ENCODE measurements at regions not wholly inside any gene's neighbourhood (a gene's known extent, or its start where the extent isn't known, plus 50 kb on each side); places are given as distances from the start of the nearest gene placed in this dataset.
A peak's percentile ranks its signal among the peaks of the same experiment; 100 is the strongest.

DNA sequence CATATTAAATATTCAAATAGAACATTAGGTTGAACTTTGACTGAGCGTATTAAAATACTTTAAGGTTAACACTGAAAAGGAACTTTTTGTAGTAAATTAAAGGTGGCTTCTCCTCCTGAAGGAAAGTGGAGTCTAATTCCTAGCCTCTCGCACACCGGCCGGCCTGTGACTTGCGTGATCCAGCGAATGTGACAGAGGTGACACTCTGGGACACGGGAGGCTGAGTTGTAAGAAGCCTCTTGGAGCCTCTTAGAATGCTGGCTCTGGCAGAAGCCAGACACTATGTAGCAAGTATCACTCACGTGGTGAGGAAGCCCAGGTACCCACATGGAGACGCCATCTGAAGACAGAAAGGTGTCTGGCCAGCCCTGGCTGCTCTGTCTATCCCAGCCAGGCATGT, 64.9 kb upstream of the NSMCE3 start:
- Histone ChIP-seq H3K9me3 (replicated peaks) (no peaks in the 10 kb centered on the region), H3K27ac (no peak overlapping the region), H3K27me3 (no peaks in the 10 kb centered on the region), H3K36me3 (no peaks in the 10 kb centered on the region), H3K4me1 (no peaks in the 10 kb centered on the region), H3K4me3 (no peak overlapping the region)
- no peak for DNase-seq

DNA sequence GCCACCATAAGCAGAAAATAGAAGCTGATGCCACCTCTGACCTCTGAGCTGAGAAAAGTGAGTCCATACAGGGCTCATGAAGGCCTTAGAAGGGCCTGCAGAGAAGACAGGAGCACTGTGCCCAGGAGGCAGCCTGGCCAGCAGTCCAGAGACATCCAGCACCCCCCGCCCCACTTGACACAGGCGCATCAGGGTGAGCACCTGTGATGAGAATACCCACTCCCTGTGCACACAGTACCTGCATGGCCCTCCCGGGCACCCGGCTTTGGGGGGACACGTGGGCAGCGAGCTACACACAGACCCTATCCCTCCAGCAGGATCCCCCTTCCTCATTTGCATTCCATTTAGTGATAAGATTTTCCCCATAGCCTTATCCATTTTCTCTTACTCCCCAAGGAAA, 63.6 kb upstream of the NSMCE3 start:
- Histone ChIP-seq H3K27me3 (no peaks in the 10 kb centered on the region), H3K36me3 (no peaks in the 10 kb centered on the region), H3K27ac (no peak overlapping the region), H3K4me1 (no peaks in the 10 kb centered on the region), H3K4me3 (no peak overlapping the region), H3K9me3 (replicated peaks) (no peaks in the 10 kb centered on the region)
- DNase-seq: no peak

GRCh38 chr15:29331669-29332068, 62.0 kb upstream of the NSMCE3 start:
- H3K27me3 ChIP-seq: no peaks in the 10 kb centered on the region
- no peaks in the 10 kb centered on the region for H3K9me3 ChIP-seq (replicated peaks)
- DNase-seq: peak in 1 of 2 experiments; percentile 27
- H3K27ac ChIP-seq: no peak overlapping the region
- H3K4me3 ChIP-seq: no peak overlapping the region
- H3K36me3 ChIP-seq: no peaks in the 10 kb centered on the region
- no peaks in the 10 kb centered on the region for H3K4me1 ChIP-seq

DNA sequence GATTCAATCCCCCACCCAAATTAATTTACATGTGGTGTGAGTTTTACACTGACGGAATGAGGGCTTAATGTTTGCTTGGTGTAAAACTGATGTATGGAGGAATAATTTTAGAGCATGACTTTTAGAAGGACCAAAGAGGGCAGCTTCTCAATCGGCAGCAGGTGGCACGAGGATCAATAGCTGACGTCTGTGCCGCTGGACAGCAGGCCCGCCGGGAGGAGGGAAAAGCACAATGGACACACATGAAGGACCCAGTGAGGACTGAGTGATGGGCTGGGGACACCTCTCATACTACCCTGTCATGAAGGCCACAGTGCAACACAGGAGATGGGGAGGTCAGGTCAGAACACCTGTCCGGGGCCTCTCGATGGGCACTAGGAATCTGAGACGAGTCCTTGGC, 61.4 kb upstream of the NSMCE3 start:
- Histone ChIP-seq H3K36me3 (no peaks in the 10 kb centered on the region), H3K9me3 (replicated peaks) (no peaks in the 10 kb centered on the region), H3K27ac (no peak overlapping the region), H3K27me3 (no peaks in the 10 kb centered on the region), H3K4me3 (no peak overlapping the region), H3K4me1 (no peaks in the 10 kb centered on the region)
- DNase-seq: no peak

DNA sequence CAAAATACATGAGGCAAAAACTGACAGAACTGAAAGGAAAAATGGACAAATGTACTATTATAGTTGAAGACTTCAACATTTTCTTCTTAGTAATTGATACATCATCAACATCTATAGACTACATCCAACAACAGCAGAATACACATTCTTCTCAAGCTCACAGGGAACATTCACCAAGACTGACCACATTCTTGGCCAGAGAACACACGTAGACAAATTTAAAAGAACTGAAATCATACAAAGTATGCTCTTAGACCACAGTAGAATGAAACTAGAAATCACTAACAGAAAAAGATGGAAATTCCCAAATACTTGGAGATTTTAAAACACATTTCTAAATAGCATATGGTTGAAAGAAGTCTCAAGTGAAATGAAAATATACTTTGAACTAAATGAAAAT, 55.1 kb upstream of the NSMCE3 start:
- Histone ChIP-seq H3K27ac (no peak overlapping the region), H3K9me3 (replicated peaks) (0 out of 2 replicates have a peak, but pooled peaks cover 3% of the 10 kb centered on the region), H3K27me3 (no peaks in the 10 kb centered on the region), H3K4me1 (peaks cover 6% of the 10 kb centered on the region), H3K36me3 (no peaks in the 10 kb centered on the region), H3K4me3 (no peak overlapping the region)
- DNase-seq: no peak

- peaks cover 6% of the 10 kb centered on the region for H3K4me1 ChIP-seq
- DNase-seq: no peak
- 0 out of 2 replicates have a peak, but pooled peaks cover 3% of the 10 kb centered on the region for H3K9me3 ChIP-seq (replicated peaks)
- H3K27ac ChIP-seq: no peak overlapping the region
- no peaks in the 10 kb centered on the region for H3K27me3 ChIP-seq
- H3K36me3 ChIP-seq: no peaks in the 10 kb centered on the region
- no peak overlapping the region for H3K4me3 ChIP-seq
Observed at GRCh38 chr15:29323557-29323956, 53.9 kb upstream of the NSMCE3 start.

DNA sequence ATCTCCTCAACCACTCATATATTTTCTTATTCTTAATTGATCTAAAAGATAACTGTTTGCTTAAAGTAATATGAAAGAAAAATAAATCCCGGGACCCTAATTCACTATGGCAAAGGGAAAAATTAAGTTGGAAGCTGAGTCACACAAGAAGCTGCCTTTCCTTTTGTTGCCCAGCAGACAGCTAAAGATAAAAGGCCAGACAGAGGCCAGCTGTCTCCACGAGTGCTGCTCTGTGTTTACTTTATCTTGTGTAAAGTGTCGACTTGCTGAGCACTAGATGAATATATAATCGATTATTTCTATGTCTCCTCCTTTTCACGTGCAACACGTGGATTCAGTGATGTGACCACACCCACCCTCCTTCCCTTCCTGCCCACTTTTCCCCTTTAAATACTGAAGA, 52.8 kb upstream of the NSMCE3 start:
- no peak overlapping the region for H3K27ac ChIP-seq
- H3K9me3 ChIP-seq (replicated peaks): 0 out of 2 replicates have a peak, but pooled peaks cover 3% of the 10 kb centered on the region
- H3K27me3 ChIP-seq: no peaks in the 10 kb centered on the region
- no peaks in the 10 kb centered on the region for H3K36me3 ChIP-seq
- peak; percentile 19 to 35 for DNase-seq
- H3K4me1 ChIP-seq: peaks cover 6% of the 10 kb centered on the region
- H3K4me3 ChIP-seq: no peak overlapping the region

DNA sequence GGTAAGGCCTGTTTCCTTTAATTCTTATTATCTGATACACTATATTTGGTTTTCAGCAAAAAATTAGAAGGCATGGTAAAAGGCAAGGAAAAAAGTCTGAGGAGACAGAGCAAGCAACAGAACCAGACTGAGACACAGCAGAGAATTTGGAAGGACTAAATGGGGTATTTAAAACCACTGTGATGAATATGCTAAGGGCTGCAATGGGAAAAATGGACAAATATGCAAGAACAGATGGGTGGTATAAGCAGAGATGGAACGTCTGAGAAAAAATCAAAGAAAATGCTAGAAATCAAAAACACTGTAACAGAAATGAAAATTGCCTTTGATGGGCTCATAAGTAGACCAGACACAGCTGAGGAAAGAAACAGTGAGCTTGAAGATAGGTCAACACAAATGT, 50.8 kb upstream of the NSMCE3 start:
- DNase-seq: no peak
- Histone ChIP-seq H3K36me3 (no peaks in the 10 kb centered on the region), H3K9me3 (replicated peaks) (no peaks in the 10 kb centered on the region), H3K4me3 (no peak overlapping the region), H3K4me1 (peaks cover 6% of the 10 kb centered on the region), H3K27ac (no peak overlapping the region), H3K27me3 (no peaks in the 10 kb centered on the region)

DNA sequence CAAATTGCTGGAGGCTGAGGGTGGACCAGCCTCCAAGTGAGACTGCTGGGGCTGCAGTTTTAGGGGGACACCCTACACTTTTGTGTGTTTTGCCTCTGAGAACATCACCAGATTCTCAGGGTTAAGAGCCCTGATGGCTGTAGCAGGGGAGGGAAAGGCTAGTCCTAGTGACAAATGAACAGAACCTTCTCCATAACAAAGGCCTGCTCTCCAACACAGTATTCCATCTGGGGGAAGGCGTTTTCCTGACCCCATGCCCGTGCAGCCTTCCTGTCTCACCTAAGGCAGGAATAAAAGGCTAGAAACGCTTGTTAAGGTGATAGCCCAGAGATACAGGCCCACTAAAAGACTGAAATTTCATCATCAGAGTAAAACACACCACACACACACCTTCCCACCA, 50.2 kb upstream of the NSMCE3 start:
- Histone ChIP-seq H3K9me3 (replicated peaks) (no peaks in the 10 kb centered on the region), H3K4me1 (peaks cover 6% of the 10 kb centered on the region), H3K27ac (no peak overlapping the region), H3K27me3 (no peaks in the 10 kb centered on the region), H3K4me3 (no peak overlapping the region), H3K36me3 (no peaks in the 10 kb centered on the region)
- DNase-seq: no peak

Data from SJCRH30 (cell line).